Endothelial cell (in vitro differentiated cells): ENCODE measurements at regions not wholly inside any gene's neighbourhood (a gene's known extent, or its start where the extent isn't known, plus 50 kb on each side); places are given as distances from the start of the nearest gene placed in this dataset.
A peak's percentile ranks its signal among the peaks of the same experiment; 100 is the strongest.

ENCODE experiments used
- DNase-seq: peaks from one replicate; pipeline ENCODE4 v3.0.0; 2021; ENCODE audit warnings: low spot score
- H3K27ac Mint-ChIP-seq: one replicate; pipeline ENCODE4 v1.8.0; 2021; ENCODE audit warnings: mixed read lengths, inconsistent platforms; ENCODE audit not compliant: unreplicated experiment
- H3K27me3 Mint-ChIP-seq: one replicate; pipeline ENCODE4 v1.8.0; 2021; ENCODE audit warnings: mild to moderate bottlenecking, moderate library complexity, mixed read lengths, inconsistent platforms; ENCODE audit not compliant: unreplicated experiment
- H3K36me3 Mint-ChIP-seq: one replicate; pipeline ENCODE4 v1.8.0; 2021; ENCODE audit warnings: mild to moderate bottlenecking, low read depth, mixed read lengths, inconsistent platforms; ENCODE audit not compliant: unreplicated experiment
- H3K4me1 Mint-ChIP-seq: one replicate; pipeline ENCODE4 v1.8.0; 2021; ENCODE audit warnings: mild to moderate bottlenecking, mixed read lengths, inconsistent platforms; ENCODE audit not compliant: unreplicated experiment
- H3K4me3 Mint-ChIP-seq: one replicate; pipeline ENCODE4 v1.8.0; 2021; ENCODE audit warnings: mild to moderate bottlenecking, mixed read lengths, inconsistent platforms; ENCODE audit not compliant: unreplicated experiment
- H3K9me3 Mint-ChIP-seq: one replicate; pipeline ENCODE4 v1.8.0; 2021; ENCODE audit warnings: mixed read lengths, inconsistent platforms; ENCODE audit not compliant: unreplicated experiment
- TF ChIP-seq, protein P1 (sequence below): fragments of 200-600 bp; sonication (generic); IDR thresholded peaks from one replicate; pipeline ENCODE4 v1.5.0; 2021; ENCODE audit warnings: antibody characterized with exemption; ENCODE audit not compliant: unreplicated experiment

DNA sequence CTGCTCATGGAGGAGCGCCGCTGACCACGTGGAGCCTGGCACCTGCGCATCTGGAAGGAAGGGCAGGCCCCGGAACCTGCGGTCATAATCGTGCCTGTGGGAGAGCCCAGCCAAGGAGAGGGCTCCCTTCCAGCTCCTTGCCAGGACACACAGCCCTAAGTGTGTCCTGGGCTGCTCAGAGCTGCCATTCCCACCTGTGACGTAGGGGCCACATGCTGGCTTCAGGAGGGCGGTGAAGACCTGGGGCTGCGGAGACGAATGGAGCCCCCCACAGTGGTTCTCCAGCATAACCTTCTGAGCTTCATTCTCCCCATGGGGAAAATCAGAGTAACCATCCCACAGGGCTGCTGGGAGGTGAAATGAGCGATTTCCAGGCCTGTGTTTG, 127.6 kb upstream of the CHST15 start:
- peaks cover 8% of the 10 kb centered on the region for H3K27me3 Mint-ChIP-seq
- H3K4me1 Mint-ChIP-seq: peaks cover 31% of the 10 kb centered on the region
- peaks cover 3% of the 10 kb centered on the region for H3K36me3 Mint-ChIP-seq
- H3K9me3 Mint-ChIP-seq: no peaks in the 10 kb centered on the region
- DNase-seq: no peak
- H3K4me3 Mint-ChIP-seq: no peak overlapping the region
- H3K27ac Mint-ChIP-seq: no peak overlapping the region
- TF ChIP-seq, protein P1, sequence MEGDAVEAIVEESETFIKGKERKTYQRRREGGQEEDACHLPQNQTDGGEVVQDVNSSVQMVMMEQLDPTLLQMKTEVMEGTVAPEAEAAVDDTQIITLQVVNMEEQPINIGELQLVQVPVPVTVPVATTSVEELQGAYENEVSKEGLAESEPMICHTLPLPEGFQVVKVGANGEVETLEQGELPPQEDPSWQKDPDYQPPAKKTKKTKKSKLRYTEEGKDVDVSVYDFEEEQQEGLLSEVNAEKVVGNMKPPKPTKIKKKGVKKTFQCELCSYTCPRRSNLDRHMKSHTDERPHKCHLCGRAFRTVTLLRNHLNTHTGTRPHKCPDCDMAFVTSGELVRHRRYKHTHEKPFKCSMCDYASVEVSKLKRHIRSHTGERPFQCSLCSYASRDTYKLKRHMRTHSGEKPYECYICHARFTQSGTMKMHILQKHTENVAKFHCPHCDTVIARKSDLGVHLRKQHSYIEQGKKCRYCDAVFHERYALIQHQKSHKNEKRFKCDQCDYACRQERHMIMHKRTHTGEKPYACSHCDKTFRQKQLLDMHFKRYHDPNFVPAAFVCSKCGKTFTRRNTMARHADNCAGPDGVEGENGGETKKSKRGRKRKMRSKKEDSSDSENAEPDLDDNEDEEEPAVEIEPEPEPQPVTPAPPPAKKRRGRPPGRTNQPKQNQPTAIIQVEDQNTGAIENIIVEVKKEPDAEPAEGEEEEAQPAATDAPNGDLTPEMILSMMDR: no peak

DNA sequence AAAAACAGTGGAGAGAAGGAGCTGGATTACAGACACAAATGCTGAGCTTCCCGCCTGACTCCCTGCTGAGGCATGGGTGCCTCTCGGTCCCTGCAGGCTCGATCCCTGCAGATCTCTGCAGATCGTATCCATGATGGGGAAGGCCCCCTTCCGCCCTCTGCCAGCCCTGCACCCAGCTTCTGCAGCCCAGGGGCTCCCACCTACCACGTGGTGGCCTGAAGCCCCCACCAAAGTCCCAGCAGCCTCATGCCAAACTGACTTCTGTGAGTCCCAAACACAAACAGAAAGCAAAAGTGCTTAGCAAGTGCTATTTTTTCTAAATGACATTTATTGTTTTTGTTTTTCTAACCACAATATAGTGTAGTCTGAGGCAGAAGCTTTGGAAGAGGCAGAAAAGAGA, 127.1 kb upstream of the CHST15 start:
- H3K9me3 Mint-ChIP-seq: no peaks in the 10 kb centered on the region
- no peak for DNase-seq
- H3K4me1 Mint-ChIP-seq: peaks cover 31% of the 10 kb centered on the region
- H3K4me3 Mint-ChIP-seq: no peak overlapping the region
- peak overlapping the region; percentile 27 for H3K27ac Mint-ChIP-seq
- peaks cover 3% of the 10 kb centered on the region for H3K36me3 Mint-ChIP-seq
- peaks cover 8% of the 10 kb centered on the region for H3K27me3 Mint-ChIP-seq
- TF ChIP-seq, protein P1: no peak

DNA sequence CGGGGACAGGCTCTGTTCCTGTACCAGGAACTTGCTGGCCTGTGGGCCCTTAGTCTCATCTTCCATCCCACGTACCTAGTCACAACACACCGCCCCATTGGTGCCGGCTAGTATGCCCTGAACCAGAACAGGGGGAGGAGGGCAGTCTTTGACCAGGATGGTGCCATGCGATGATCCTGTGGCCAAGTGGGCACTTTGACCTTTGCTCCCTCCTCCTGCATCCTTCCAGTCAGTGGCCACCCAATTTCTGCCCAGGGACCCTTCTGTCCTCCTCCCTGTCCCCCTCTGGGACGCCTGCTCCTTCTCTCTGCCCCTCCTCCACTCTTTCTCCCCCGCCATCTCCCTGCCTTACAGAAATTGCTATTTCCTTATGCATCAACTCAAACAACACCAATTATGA, 126.3 kb upstream of the CHST15 start:
- no peak for DNase-seq
- no peak overlapping the region for H3K27ac Mint-ChIP-seq
- H3K27me3 Mint-ChIP-seq: peaks cover 8% of the 10 kb centered on the region
- TF ChIP-seq, protein P1: no peak
- H3K9me3 Mint-ChIP-seq: no peaks in the 10 kb centered on the region
- H3K36me3 Mint-ChIP-seq: peaks cover 3% of the 10 kb centered on the region
- peak overlapping the region; percentile 7 for H3K4me3 Mint-ChIP-seq
- peaks cover 31% of the 10 kb centered on the region for H3K4me1 Mint-ChIP-seq

DNA sequence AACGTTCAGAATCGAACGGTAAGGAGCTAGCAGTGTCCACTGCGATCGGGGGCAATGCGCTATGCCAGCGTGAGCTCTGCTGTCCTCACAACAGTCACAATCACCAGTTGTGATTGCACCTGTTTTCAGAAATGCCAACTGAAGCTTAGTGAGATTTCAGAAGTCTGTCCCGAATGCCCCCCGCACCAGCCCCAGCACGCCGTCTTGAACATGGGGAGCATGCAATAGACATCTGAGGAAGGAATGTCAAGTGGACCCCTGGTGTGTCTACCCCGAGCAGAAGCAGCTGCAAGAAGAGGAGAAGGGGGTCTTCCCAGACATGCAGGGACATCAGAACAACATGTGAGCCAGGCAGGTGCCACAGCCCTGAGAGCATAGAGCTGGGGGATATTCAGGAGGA, 125.7 kb upstream of the CHST15 start:
- no peaks in the 10 kb centered on the region for H3K9me3 Mint-ChIP-seq
- H3K27ac Mint-ChIP-seq: no peak overlapping the region
- peaks cover 31% of the 10 kb centered on the region for H3K4me1 Mint-ChIP-seq
- no peak overlapping the region for H3K4me3 Mint-ChIP-seq
- peaks cover 3% of the 10 kb centered on the region for H3K36me3 Mint-ChIP-seq
- no peak for DNase-seq
- TF ChIP-seq, protein P1: no peak
- H3K27me3 Mint-ChIP-seq: peaks cover 8% of the 10 kb centered on the region

DNA sequence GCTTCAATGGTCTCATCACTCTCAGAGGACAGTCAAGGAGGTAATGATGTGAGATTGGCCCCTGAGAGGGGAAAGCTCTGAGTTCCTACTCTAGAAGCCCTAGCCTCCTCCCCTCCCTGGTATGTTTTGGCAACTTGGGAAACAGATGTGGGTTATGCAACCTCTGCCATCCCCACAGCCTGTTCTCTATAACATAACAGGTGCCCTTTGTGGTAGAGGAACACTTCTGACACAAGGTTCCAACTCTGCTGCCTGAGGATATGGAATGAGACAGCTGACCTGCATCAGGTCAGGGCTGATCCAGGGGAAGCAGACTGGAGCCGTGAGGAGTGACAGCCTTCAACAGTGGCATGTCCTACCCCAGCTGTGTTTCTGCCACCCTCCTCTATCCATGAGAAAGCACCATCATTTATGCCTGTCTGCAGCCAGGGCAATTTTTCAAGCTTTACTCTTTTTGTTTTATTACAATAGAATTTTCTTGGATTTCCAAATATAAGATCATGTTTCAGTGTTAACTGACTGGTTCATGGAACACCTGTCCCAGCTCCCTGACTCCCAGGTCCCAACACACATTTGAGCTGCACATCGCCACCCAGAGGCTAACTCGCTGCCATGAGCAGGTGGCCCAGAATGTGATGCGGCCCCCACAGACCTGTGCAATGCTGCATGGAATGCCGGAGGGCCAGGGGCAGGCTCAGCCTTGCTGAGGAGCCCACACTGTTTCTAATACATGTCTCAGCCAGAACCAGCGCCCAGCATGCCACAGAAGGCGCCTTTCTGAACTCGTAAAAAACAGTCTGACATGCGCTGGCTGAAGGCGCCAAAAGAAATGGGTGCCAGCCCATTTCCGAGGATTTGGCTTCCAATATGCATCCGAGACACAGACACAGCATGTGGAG, 124.8 kb upstream of the CHST15 start:
- Mint-ChIP-seq H3K36me3 (peaks cover 3% of the 10 kb centered on the region), H3K4me3 (no peak overlapping the region), H3K27ac (no peak overlapping the region), H3K4me1 (peaks cover 31% of the 10 kb centered on the region), H3K27me3 (peaks cover 8% of the 10 kb centered on the region), H3K9me3 (no peaks in the 10 kb centered on the region)
- no peak for DNase-seq
- TF ChIP-seq, protein P1: no peak
